ENCODE measurements at regions not wholly inside any gene's neighbourhood (a gene's known extent, or its start where the extent isn't known, plus 50 kb on each side); places are given as distances from the start of the nearest gene placed in this dataset.

- no peaks in the 10 kb centered on the region for H3K4me1 ChIP-seq (ENCODE audit: control insufficient read depth in 5 of 5, insufficient read depth in 5 of 5, low read length in 5 of 5)
- no peaks in the 10 kb centered on the region for H3K27me3 ChIP-seq (ENCODE audit: control insufficient read depth in 3 of 3, insufficient read depth in 3 of 3, low read length in 2 of 3)
- H3K27ac ChIP-seq (ENCODE audit: low read depth in 1 of 2, low read length in 1 of 2) = no peak overlapping the region
- peaks cover 0 to 4% (median 1%) of the 10 kb centered on the region in 4 donors for H3K9me3 ChIP-seq (ENCODE audit: control insufficient read depth in 4 of 4, insufficient read depth in 3 of 4, low read length in 3 of 4)
- H3K9ac ChIP-seq (ENCODE audit: insufficient read depth in 1 of 2, low read length in 2 of 2) = no peak overlapping the region
- ATAC-seq (ENCODE audit: insufficient read depth, low FRiP score) (no peak), DNase-seq (peak in 1 of 3 donors; percentile 35)
- WGBS, 2 donors = 81 to 86% methylated on average over 12 of the region's 12 CpGs
- no peak overlapping the region for H3K4me3 ChIP-seq
- no peaks in the 10 kb centered on the region for H3K36me3 ChIP-seq (ENCODE audit: control insufficient read depth in 4 of 4, insufficient read depth in 4 of 4, low read length in 4 of 4)
- no peak for TF ChIP-seq CTCF (IDR thresholded peaks at IDR 0.05; ENCODE audit: control extremely low read depth, extremely low read depth)
These were observed 166.1 kb downstream of the CD83 start for GRCh38 chr6:14283600-14284235.

GRCh38 chr6:14284969-14285590, 167.5 kb downstream of the CD83 start:
- Histone ChIP-seq H3K27ac (ENCODE audit: low read depth in 1 of 2, low read length in 1 of 2) (no peak overlapping the region), H3K9ac (ENCODE audit: insufficient read depth in 1 of 2, low read length in 2 of 2) (no peak overlapping the region)
- no peak for TF ChIP-seq CTCF (IDR thresholded peaks at IDR 0.05; ENCODE audit: control extremely low read depth, extremely low read depth)

GRCh38 chr6:14286144-14286543, 168.6 kb downstream of the CD83 start:
- 57 to 81% methylated on average over 5 of the region's 5 CpGs for WGBS, 2 donors
- ATAC-seq (ENCODE audit: insufficient read depth, low FRiP score) (no peak), DNase-seq (no peak)
- no peak for TF ChIP-seq CTCF (IDR thresholded peaks at IDR 0.05; ENCODE audit: control extremely low read depth, extremely low read depth)
- Histone ChIP-seq H3K27ac (ENCODE audit: low read depth in 1 of 2, low read length in 1 of 2) (no peak overlapping the region), H3K4me1 (ENCODE audit: control insufficient read depth in 5 of 5, insufficient read depth in 5 of 5, low read length in 5 of 5) (peaks cover 0 to 6% (median 0%) of the 10 kb centered on the region in 5 donors), H3K4me3 (no peak overlapping the region), H3K9ac (ENCODE audit: insufficient read depth in 1 of 2, low read length in 2 of 2) (no peak overlapping the region), H3K9me3 (ENCODE audit: control insufficient read depth in 4 of 4, insufficient read depth in 3 of 4, low read length in 3 of 4) (no peaks in the 10 kb centered on the region), H3K36me3 (ENCODE audit: control insufficient read depth in 4 of 4, insufficient read depth in 4 of 4, low read length in 4 of 4) (no peaks in the 10 kb centered on the region), H3K27me3 (ENCODE audit: control insufficient read depth in 3 of 3, insufficient read depth in 3 of 3, low read length in 2 of 3) (no peaks in the 10 kb centered on the region)

More at GRCh38 chr6:14284969-14285590, 167.5 kb downstream of the CD83 start:
- Histone ChIP-seq H3K4me1 (ENCODE audit: control insufficient read depth in 5 of 5, insufficient read depth in 5 of 5, low read length in 5 of 5) (peaks cover 0 to 6% (median 0%) of the 10 kb centered on the region in 5 donors), H3K27me3 (ENCODE audit: control insufficient read depth in 3 of 3, insufficient read depth in 3 of 3, low read length in 2 of 3) (no peaks in the 10 kb centered on the region), H3K36me3 (ENCODE audit: control insufficient read depth in 4 of 4, insufficient read depth in 4 of 4, low read length in 4 of 4) (no peaks in the 10 kb centered on the region), H3K9me3 (ENCODE audit: control insufficient read depth in 4 of 4, insufficient read depth in 3 of 4, low read length in 3 of 4) (peaks cover 0 to 4% (median 1%) of the 10 kb centered on the region in 4 donors), H3K4me3 (no peak overlapping the region)
- WGBS, 2 donors = 86 to 94% methylated on average over 7 of the region's 7 CpGs
- ATAC-seq (ENCODE audit: insufficient read depth, low FRiP score) = no peak
- DNase-seq = no peak
